GM18519 (cell line): ENCODE measurements at regions not wholly inside any gene's neighbourhood (a gene's known extent, or its start where the extent isn't known, plus 50 kb on each side); places are given as distances from the start of the nearest gene placed in this dataset.
A peak's percentile ranks its signal among the peaks of the same experiment; 100 is the strongest.

Source experiments
- ATAC-seq: cut with Tn5 transposase; IDR thresholded peaks from one replicate; pipeline ENCODE4 v1.9.1; 2021; ENCODE audit warnings: mild to moderate bottlenecking, moderate library complexity; ENCODE audit not compliant: unreplicated experiment, low FRiP score

DNA sequence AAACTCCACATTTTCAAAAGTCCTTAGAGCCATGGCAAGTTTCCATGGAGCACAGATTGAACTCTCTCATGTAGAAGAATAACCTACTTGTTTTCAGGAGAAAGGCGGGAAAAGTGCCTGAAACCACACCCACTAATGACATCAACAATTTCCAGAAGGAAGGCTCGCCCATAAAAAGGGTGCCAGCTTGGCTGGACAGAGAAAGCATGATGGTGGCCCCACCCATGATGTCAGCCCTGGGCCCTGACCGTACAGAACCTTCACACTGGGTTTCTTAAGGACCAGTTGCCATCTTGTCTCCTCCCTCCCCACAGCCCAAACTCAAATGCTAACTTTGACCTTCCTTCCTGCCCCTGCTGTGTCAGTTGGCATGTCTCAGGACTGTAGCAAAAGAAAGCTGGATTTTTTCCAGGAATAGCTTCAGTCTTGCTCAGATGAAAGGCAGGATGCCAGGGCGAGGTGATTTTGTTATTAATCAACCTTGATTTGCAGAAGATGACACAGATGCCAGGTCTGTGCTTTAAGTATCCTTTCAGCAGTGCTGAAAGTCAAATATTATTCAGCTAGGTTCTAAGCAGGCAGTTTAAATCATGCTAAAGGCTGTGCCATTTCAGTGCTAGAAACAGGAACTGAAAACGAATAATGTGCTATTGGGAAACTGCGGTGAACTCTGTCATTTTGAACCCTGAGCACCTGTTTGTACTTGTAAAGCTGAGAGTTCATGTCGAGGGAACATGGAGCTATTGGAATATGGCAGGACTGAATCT lies 89.5 kb upstream of the RFC3 start:
- peak; percentile 82 for ATAC-seq

DNA sequence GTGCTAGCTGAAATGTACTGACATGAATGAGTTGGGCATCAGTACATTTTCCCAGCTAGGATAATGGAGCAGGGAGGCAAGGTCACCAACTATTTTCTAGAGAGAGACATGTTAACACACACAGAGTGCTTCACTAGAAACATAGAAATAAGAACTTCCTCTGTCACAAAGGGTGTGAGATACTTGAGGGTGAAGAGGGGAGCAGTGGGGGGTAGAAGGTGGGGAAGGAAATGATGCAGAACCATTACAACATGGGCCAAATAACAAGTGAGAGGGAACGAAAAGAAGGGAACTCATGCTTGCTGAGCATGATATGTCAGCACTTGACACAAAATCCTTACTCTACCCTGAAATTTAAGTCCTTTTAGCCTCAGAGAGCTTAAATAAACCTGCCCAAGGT lies 87.8 kb upstream of the RFC3 start:
- no peak for ATAC-seq

DNA sequence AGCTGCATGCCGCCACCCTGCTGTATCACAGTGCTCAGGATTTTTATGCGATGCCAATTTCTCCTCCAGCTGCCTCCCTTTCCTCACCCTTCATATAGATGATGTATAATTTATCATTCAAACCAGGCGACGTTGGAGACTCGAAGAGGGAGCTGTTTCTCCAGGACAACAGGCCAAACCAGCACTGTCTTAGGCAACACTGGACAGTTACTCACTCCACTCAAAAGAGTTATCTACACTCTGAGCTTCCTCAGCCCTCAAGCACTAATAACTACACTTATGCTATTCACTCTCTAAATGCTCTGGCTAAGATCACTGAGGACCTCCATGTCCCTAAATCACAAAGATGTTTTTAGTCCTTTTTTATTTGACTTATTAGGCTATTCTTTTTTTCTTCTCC lies 87.3 kb upstream of the RFC3 start:
- ATAC-seq: no peak

DNA sequence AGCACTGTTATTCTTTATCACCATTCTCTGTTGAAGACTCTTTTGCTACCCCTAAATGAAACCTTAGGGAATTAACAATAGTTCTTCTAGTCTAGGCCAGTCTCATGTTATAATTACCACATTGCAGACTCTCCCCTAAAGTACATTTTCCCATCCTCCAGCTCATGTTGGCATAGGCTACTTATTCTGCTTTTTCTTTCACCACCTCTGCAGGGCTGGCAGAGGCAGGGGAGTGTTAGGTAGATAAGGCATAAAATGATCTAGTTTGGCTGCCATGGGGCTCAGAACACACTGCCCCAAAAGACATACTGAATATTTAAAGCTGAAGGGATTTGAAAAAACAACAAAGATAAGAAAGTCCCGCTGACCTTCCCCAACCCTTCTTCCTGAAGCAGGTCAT lies 82.7 kb upstream of the RFC3 start:
- no peak for ATAC-seq

DNA sequence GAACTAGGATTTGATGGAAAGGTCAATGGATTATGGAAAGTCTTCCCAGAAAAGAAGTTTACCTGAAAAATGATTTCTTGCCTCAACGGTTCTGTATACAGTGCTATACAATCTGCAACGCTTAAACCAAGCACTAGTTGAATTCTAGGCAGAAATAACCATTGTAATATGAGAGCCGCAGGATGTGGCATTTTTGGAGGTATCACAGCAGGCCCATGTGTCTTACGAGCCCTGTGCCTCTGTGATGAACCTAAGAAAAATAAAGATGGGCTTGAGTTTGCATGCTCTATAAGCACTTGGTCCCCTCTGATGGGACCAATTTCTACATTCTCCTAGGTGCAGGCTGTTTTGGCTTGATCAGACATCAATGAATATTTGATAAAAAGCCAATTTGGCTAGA lies 78.7 kb upstream of the RFC3 start:
- ATAC-seq: no peak

DNA sequence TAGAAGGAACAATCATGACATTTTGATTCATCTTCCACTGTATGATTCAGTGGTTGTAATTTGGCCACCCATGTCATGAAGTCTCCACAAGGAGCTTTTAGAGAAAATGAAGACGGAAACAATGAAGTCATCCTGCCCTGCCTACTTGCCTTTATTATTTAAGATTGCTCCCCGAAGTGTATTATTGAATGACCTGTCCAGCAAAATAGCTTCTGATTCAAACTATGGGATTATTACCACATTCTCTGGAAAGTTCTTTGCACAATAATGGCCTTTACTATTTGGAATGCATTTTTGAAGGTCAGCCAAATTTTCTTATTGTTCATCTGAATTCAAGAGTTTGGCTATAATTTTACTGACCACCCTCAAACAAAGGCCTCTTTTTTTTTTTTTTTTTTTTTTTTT lies 77.8 kb upstream of the RFC3 start:
- no peak for ATAC-seq

DNA sequence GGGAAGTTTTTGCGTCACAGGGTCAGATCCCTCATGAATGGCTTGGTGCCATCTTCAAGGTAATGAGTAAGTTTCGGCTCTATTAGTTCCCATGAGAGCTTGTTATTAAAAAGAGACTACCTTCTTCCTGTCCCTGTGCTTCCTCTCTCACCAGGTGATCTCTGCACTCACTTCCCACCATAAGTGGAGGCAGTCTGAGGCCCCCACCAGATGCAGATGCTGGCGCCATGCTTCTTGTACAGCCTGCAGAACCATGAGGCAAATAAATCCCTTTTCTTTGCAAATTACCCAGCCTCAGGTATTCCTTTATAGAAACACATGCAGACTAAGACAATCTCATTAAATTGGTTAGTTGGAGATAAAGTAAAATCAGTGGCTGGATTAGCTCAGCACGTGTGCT lies 75.6 kb upstream of the RFC3 start:
- no peak for ATAC-seq

DNA sequence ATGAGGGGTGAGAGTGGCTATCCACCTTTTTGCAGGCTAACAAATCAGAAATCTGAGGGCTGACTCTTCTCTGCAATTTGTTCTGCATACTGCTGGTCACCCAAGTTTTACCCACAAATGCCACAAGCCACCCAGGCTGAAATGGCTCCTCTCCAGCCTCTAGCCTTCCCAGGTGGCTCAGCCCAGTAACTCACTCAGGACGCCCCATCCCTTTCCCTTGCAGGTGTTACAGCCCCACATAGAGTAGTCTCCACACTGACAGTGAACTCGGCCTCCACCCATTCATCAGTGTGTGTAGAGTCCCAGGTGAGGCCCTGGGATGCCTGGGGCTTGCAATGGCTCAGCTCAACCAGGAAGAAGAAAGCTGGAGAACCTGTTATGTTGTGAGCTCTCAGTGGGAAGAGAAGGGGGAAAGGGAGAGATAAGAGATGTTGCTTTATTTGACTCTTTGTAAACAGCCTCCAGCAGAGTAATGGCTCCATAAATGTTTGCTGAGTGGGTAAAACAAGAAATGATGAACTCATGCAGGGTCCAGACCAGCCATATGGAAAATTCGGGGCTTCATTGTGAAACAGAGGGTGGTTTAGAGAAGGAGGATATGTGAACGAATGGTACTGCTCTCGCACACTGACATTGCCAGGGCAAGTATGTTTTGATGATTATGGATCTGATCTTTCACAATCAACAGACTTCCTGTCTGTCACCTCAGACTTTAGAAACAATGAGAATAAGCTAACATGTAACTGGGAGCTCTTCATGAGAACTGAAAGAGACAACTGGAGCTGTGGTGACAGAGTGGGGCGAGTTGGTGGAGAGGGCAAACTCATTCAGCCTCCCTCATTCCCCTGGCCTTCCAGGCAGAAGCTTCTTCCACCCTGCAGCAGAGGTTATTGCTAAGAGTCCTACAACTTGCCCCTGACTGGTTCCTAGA lies 74.2 kb upstream of the RFC3 start:
- peak; percentile 69 for ATAC-seq

DNA sequence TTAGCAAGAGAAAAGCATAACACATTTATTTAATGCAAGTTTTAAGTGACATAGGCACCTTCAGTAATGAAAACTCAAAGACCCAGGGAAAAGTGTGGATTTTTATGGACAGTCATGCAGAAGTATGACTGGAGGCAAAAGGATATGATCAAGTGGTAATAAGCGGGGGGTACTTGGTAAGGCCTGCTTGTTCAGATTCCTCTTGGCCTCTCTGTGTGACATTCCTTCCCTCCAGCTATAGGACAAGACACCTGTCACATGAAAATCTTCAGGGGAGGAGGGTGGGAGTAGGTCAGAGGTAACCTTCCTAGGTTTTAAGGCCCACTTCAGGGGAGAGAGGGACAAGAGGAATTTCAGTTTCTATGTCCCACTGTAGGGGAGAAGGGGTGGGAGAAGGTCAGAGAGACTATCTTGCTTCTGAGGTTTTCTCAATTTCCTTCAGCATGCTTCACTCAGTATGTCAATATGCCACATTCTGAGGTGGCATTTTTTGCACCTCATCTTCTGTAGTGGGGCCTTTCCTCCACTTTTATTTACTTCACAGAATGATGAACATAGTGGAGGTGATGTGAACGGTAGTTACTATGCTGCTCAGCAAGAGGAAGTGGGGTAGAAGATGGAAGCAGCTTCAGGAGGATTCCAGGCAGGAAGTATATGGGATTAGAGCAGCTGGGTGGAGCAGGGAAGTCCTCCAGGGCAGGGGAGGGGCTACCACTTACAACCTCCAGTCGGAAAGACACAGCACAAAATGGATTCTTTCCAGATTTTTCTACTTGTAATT lies 73.2 kb upstream of the RFC3 start:
- no peak for ATAC-seq

DNA sequence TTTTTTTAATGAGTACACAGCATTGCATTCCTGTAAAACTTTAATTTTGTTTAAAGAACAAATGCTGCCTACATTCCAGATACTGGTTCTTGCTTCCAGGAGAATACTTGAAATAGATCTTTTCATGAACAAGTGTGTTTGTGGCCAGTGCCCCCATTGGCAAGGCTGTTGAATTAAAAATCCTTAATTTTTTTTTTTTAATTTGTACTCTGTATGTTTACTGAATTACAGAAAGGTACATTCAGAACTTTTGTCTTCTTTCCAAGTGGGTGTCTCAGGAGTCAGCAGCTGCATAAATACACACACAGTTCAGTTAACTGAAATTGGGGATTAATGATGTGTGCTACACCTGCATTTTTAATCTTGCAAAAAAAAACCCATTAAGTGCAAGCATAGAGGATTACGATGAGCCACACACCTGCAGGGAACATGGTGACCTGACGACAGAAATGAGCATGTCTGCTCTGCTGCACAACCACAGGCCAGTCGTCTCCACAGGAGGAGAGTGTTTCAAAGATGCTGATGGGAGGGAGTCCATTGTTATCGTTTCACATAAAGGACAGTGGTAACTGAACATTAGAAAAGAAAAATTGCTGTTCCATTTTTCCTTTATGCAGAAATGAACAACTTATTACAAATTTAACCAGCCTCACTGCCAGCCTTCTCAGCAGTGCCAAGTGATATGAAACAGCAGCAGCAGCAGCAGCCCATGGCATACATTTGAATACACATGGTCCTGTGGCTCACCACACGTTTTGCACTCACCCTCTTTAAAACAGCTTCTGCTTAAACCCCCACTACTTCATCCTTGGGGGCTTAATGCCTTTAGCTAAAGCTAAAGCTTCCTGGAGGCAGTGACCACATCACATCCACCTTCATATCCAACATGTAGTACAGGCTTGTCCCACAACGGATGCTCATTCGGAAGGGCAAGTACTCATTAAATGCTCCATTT lies 72.3 kb upstream of the RFC3 start:
- peak; percentile 28 for ATAC-seq

DNA sequence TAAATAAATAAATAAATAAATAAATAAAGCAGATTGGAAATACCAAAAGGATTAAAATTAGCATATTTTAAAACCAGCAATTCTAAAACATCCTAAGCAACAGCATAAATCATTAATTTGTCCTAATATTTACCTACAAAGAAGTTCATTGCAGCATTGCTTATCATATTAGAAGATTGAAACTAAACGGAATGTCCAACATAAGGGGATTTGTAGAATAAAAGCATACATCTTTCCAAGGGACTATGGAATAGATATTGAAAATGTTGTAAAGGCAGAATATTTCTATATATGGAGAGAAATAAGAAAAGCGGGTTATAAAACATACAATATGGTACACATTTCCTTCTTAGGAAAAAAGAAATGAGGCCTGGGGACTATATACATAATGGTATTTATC lies 71.1 kb upstream of the RFC3 start:
- no peak for ATAC-seq

DNA sequence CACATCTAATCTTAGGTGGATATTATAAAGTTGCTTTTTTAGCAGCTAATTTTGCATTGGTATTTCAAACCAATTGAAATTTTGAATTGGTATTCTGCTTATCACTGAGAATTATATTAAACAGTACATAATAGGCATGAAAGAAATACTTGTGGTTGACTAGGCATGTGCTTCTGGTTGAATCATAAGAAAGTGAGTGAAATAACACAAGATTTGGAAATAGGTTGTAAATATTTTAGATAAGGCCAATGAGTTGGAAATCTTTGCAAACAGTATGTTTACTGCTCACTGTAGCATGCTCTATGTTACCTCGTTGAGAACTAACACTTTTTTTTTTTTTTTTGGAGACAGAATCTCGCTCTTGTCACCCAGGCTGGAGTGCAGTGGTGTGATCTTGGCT lies 66.8 kb upstream of the RFC3 start:
- no peak for ATAC-seq

DNA sequence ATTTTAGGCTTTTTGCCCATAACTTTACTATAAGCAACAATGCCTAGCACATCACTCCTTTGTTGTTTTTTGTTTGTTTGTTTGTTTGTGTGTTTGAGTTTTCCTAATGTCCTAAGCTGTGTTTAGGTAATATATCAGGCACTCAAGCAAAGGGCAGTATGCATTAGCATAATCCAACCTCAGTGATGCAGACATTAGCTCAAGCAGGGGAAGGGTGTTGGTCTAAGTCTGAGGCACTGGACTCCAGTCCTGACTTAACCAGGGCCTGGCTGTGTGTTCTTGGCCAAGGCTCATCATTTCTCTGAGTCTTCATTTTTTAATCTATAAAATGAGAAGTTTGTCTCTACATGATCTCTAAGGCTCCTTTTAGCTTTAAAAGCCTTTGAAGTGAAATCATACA lies 65.9 kb upstream of the RFC3 start:
- ATAC-seq: no peak

DNA sequence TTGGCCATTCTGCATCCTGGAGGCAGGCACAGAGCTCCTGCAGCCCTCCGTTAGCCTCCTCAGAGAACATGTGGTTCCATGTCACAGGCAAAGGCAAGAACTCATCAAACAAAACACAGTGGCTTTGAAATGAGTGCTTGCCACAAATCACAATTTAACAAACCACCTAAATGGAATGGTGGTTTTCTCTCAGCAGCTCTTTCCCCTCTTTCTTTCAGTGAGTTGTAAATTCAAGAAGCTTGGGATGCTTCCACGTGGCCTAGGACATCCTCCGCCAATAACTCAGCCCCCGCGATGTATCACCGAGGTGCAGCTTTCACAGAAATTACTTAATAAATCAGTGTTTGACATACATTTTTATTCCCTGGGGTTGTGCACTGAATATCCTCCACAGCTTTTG lies 65.4 kb upstream of the RFC3 start:
- no peak for ATAC-seq

DNA sequence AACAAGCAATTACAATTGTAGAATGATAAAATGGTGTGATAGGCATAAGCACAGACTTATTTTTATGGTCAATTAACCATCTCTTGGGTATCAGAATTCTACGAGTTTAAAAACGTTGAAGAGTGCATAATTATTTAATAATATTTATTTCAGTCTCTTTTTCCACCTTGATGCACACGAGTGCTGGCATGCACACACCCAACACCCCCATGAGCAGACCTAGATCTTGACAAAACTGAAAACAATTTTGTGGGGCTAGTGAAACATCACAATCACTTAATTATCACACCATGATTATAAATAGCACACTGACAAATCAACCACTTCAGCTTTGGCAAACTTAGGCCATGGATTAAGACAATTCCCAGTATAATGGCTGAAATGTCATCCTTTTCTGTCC lies 61.0 kb upstream of the RFC3 start:
- no peak for ATAC-seq

DNA sequence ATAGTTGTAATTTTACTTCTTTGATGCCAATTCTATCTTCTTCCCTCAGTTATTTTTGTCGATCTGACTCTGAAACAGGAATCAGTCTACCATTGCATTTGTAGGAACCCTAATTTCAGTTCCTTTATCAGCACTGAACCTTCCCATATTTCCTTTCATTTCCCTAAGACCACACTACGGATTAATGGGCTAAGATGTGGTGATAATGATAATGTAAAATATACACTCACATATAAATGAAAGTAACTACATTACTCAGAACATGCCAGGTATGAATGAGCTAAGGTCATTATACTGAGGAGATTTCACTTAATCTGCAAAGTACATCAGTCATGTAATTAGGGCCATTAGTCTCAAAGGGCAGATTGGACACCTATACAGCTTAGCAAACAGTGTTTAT lies 60.2 kb upstream of the RFC3 start:
- ATAC-seq: peak; percentile 58

DNA sequence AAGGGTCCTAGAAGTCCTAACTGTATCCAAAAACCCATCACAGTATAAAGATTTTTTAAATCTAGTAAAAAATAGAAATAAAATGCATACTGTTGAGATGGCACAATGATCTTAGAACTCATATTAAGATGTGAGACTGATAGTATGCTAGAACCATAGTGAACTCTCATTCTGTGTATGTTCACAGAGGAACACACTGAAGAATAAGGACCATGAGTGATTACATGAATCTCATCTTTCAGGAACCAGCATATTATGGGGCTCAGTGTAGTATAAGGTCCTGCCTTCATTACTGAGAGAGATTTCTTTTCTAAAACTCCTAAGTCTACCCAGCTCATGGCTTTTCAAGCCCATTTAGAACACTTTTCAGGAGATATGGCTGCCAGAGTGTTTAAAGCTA lies 59.8 kb upstream of the RFC3 start:
- ATAC-seq: peak; percentile 79

DNA sequence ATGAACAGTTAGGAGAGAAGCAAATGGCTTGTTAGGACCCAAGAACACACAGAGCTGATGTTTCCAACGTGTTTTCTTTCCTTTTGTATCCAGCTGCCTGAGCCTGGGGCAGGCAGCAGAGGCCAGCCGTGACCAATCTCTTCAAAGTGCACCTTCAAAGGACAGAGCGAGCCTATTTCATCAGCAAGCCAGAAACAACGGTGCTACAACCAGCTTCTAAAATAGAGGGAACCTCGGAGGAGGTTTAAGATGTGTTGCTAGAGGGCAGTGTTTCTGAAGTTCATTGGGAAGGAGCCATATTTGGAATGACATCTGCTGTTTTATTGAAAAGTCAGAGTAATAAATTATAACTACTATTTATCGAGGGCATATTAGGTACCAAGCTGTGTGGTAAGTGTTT lies 56.2 kb upstream of the RFC3 start:
- no peak for ATAC-seq

DNA sequence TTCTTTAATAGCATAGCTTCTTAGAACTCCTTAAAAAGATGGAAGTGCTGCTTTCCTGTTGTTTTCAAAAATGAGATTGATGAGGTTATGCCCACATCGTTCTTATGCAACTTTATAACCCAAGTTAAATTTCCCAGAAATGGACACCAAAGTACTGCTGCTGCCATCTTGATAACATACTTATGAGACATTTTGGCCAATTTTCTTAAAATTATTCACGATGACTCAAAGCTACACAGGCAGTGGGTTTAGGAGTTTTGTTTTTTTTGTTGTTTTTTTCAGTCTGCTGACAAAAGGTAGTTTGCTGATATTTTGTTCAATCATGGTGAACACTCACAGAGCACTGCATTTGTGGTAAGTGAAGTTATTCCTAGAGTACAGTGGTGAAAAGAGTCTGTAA lies 54.9 kb upstream of the RFC3 start:
- ATAC-seq: no peak

DNA sequence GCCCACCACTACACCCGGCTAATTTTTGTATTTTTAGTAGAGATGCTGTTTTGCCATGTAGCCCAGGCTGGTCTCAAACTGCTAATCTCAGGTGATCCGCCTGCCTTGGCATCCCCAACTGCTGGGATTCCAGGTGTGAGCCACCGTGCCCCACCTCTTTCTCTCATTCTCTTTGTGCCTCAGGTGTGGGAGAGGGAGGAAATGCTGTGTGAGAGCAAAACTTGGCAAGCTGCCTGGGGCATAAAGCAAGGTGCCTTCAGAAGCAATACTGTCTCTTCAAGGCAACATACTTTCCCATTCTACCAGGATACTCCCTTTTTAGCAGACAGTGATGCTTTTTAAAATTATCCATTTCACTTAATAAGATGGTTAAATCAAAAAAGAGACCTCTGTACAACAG lies 53.2 kb upstream of the RFC3 start:
- ATAC-seq: no peak
